ENCODE measurements at regions not wholly inside any gene's neighbourhood (a gene's known extent, or its start where the extent isn't known, plus 50 kb on each side); places are given as distances from the start of the nearest gene placed in this dataset.

DNA sequence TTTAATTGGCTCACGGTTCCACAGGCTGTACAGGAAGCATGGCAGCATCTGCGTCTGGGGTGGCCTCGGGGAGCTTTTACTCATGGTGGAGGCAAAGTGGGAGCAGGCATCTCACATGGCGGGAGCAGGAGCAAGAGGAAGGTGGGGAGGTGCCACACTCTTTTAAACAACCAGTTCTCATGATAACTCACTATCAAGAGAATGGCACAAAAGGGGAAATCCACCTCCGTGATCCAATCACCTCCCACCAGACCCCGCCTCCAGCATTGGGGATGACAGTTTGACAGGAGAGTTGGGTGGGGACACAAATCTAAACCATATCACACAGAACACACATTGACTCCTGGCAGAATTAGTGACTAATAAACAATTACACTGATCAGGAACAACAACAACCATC is 68.6 kb upstream of the ACKR3 start:
- TF ChIP-seq, protein P1, sequence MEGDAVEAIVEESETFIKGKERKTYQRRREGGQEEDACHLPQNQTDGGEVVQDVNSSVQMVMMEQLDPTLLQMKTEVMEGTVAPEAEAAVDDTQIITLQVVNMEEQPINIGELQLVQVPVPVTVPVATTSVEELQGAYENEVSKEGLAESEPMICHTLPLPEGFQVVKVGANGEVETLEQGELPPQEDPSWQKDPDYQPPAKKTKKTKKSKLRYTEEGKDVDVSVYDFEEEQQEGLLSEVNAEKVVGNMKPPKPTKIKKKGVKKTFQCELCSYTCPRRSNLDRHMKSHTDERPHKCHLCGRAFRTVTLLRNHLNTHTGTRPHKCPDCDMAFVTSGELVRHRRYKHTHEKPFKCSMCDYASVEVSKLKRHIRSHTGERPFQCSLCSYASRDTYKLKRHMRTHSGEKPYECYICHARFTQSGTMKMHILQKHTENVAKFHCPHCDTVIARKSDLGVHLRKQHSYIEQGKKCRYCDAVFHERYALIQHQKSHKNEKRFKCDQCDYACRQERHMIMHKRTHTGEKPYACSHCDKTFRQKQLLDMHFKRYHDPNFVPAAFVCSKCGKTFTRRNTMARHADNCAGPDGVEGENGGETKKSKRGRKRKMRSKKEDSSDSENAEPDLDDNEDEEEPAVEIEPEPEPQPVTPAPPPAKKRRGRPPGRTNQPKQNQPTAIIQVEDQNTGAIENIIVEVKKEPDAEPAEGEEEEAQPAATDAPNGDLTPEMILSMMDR (IDR thresholded peaks at IDR 0.05): no peak
- TF ChIP-seq POLR2A (IDR thresholded peaks at IDR 0.05) (no peak), POLR2AphosphoS5 (IDR thresholded peaks at IDR 0.05) (no peak)

All from sigmoid colon (tissue), 4 donors.